ENCODE measurements at regions not wholly inside any gene's neighbourhood (a gene's known extent, or its start where the extent isn't known, plus 50 kb on each side); places are given as distances from the start of the nearest gene placed in this dataset.

DNA sequence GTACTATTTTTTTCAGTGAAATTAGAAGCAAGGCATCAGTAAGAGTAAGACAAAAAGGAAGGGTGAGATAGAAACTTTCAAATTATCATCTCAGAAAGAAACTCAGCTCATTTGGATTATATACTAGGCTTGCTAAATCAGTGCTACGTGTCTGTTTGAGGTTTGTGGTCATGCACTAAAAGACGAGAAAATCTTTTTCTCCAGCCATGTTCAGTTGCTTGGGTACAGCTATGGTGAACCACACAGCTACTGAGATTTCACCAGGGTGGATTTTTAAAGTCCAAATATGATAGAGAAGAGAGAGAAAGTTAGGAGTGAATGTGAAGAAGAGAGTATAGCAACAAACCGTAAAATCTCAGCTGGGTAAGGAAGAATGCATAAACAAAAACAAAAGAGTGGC is 161.6 kb downstream of the PTH2R start:
- H2AFZ ChIP-seq (ENCODE audit: low read length), result no peak overlapping the region
- no peaks in the 10 kb centered on the region for H3K79me1 ChIP-seq (ENCODE audit: insufficient read depth, low read depth, low read length, poor library complexity, severe bottlenecking)
- H4K8ac ChIP-seq (replicated peaks; ENCODE audit: insufficient read length, low read depth, low read length), result no peak overlapping the region
- H4K5ac ChIP-seq (ENCODE audit: insufficient read length, low read depth, low read length), result no peak overlapping the region
- H3K23ac ChIP-seq (ENCODE audit: insufficient read length, low read depth, low read length), result no peak overlapping the region
- H3K27me3 ChIP-seq (ENCODE audit: insufficient read depth, low read length), result no peaks in the 10 kb centered on the region
- Mint-ChIP-seq H3K4me1 (peaks cover 9 to 10% of the 10 kb centered on the region in 2 experiments), H3K27ac (no peak overlapping the region), H3K36me3 (ENCODE audit: insufficient read depth in 1 of 3, low read depth in 3 of 3) (peaks cover 0 to 6% (median 2%) of the 10 kb centered on the region in 3 experiments; a peak in 3 of 7 replicates), H3K9me3 (peaks cover 3 to 4% of the 10 kb centered on the region in 2 experiments; a peak in 4 of 5 replicates), H3K4me3 (no peak overlapping the region), H3K27me3 (ENCODE audit: low read depth) (peaks cover 12% of the 10 kb centered on the region)
- H3K4me1 ChIP-seq (ENCODE audit: insufficient read depth, low read length), result no peaks in the 10 kb centered on the region
- no peak overlapping the region for H3K18ac ChIP-seq (ENCODE audit: insufficient read length, low read depth, low read length)
- no peaks in the 10 kb centered on the region for H3K9me3 ChIP-seq (ENCODE audit: control insufficient read depth, low read depth, low read length)
- H2AK5ac ChIP-seq (ENCODE audit: insufficient read length, low read length), result no peak overlapping the region
- no peak overlapping the region for H2BK15ac ChIP-seq (ENCODE audit: low read depth, low read length)
- H3K56ac ChIP-seq (ENCODE audit: insufficient read length, low read depth, low read length), result no peak overlapping the region
- no peak overlapping the region for H3T11ph ChIP-seq (ENCODE audit: low read length)
- TF ChIP-seq, protein P1, sequence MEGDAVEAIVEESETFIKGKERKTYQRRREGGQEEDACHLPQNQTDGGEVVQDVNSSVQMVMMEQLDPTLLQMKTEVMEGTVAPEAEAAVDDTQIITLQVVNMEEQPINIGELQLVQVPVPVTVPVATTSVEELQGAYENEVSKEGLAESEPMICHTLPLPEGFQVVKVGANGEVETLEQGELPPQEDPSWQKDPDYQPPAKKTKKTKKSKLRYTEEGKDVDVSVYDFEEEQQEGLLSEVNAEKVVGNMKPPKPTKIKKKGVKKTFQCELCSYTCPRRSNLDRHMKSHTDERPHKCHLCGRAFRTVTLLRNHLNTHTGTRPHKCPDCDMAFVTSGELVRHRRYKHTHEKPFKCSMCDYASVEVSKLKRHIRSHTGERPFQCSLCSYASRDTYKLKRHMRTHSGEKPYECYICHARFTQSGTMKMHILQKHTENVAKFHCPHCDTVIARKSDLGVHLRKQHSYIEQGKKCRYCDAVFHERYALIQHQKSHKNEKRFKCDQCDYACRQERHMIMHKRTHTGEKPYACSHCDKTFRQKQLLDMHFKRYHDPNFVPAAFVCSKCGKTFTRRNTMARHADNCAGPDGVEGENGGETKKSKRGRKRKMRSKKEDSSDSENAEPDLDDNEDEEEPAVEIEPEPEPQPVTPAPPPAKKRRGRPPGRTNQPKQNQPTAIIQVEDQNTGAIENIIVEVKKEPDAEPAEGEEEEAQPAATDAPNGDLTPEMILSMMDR (conservative IDR thresholded peaks at IDR 0.05), result no peak
- no peak overlapping the region for H4K91ac ChIP-seq (ENCODE audit: insufficient read length, low read depth, low read length)
- no peak for DNase-seq
- no peaks in the 10 kb centered on the region for H3K79me2 ChIP-seq (ENCODE audit: insufficient read depth, low read length)
- no peak overlapping the region for H3K9ac ChIP-seq (ENCODE audit: extremely low read depth, insufficient read length, low read length)
- no peak overlapping the region for H2BK5ac ChIP-seq (ENCODE audit: insufficient read length, low read length)
- H3K4ac ChIP-seq (ENCODE audit: low read depth, low read length), result no peak overlapping the region
- H2BK20ac ChIP-seq (ENCODE audit: low read depth, low read length, poor library complexity, severe bottlenecking), result no peak overlapping the region
- no peaks in the 10 kb centered on the region for H3K23me2 ChIP-seq (ENCODE audit: insufficient read length, low read depth, low read length, poor library complexity, severe bottlenecking)
- H2BK12ac ChIP-seq (ENCODE audit: insufficient read length, low read depth, low read length), result no peak overlapping the region
- no CpG with 5 or more reads among the region's 3 CpGs for WGBS (ENCODE audit: extremely low coverage, insufficient read length, low lambda C conversion rate)
- no peak overlapping the region for H3K27ac ChIP-seq (ENCODE audit: insufficient read length, low read depth, low read length)
- no peak overlapping the region for H3K4me2 ChIP-seq (ENCODE audit: insufficient read depth, insufficient read length, low read length)
- no peaks in the 10 kb centered on the region for H4K20me1 ChIP-seq (ENCODE audit: control insufficient read depth, insufficient read depth, insufficient read length)
- no peak overlapping the region for H2BK120ac ChIP-seq (ENCODE audit: low read depth, low read length, poor library complexity, severe bottlenecking)
- no peak overlapping the region for H3K14ac ChIP-seq (ENCODE audit: insufficient read depth, low read length)

Measured in H9 (cell line).